Parathyroid adenoma (tissue), 2 donors: ENCODE measurements at regions not wholly inside any gene's neighbourhood (a gene's known extent, or its start where the extent isn't known, plus 50 kb on each side); places are given as distances from the start of the nearest gene placed in this dataset.

ENCODE experiments used
- H2AFZ ChIP-seq: fragments of 300-600 bp; sonication (generic); one replicate; pipeline ENCODE4 v1.7.0; 2017; ENCODE audit warnings: antibody characterized with exemption, mild to moderate bottlenecking
- H3K27ac ChIP-seq: fragments of 300-600 bp; sonication (generic); one replicate; pipeline ENCODE4 v1.7.0; 2017
- H3K27me3 ChIP-seq: fragments of 300-600 bp; sonication (generic); one replicate; pipeline ENCODE4 v1.7.0; 2017; ENCODE audit warnings: low read length; ENCODE audit not compliant: control insufficient read depth, insufficient read depth
- H3K36me3 ChIP-seq: fragments of 300-600 bp; sonication (generic); one replicate; pipeline ENCODE4 v1.7.0; 2017; ENCODE audit warnings: low read length; ENCODE audit not compliant: control insufficient read depth, insufficient read depth
- H3K4me1 ChIP-seq: fragments of 300-600 bp; sonication (generic); one replicate; pipeline ENCODE4 v1.7.0; 2017; ENCODE audit warnings: control low read depth
- H3K4me2 ChIP-seq: fragments of 300-600 bp; sonication (generic); one replicate; pipeline ENCODE4 v1.7.0; 2017; ENCODE audit warnings: low read length
- H3K4me3 ChIP-seq: fragments of 300-600 bp; sonication (generic); one replicate; pipeline ENCODE4 v1.7.0; 2017; ENCODE audit warnings: low read depth, low read length
- H3K79me2 ChIP-seq: fragments of 300-600 bp; sonication (generic); one replicate; pipeline ENCODE4 v1.7.0; 2017; ENCODE audit warnings: control low read depth
- H3K9ac ChIP-seq: fragments of 300-600 bp; sonication (generic); one replicate; pipeline ENCODE4 v1.7.0; 2017; ENCODE audit warnings: mild to moderate bottlenecking
- H3K9me3 ChIP-seq: fragments of 300-600 bp; sonication (generic); one replicate; pipeline ENCODE4 v1.7.0; 2017; ENCODE audit warnings: low read length; ENCODE audit not compliant: control insufficient read depth
- CTCF ChIP-seq: fragments of 300-600 bp; sonication (generic); IDR thresholded peaks from one replicate; pipeline ENCODE4 v1.7.0; 2017; ENCODE audit warnings: antibody characterized with exemption, mild to moderate bottlenecking
- donor health status: primary hyperparathyroidism.

GRCh38 chr3:170762064-170762463 is 107.9 kb downstream of the RPL22L1 start:
- Histone ChIP-seq H2AFZ (no peak overlapping the region), H3K9ac (no peak overlapping the region), H3K4me1 (no peaks in the 10 kb centered on the region), H3K27ac (no peak overlapping the region), H3K9me3 (no peaks in the 10 kb centered on the region), H3K36me3 (no peaks in the 10 kb centered on the region), H3K27me3 (no peaks in the 10 kb centered on the region), H3K4me2 (no peak overlapping the region), H3K79me2 (no peaks in the 10 kb centered on the region), H3K4me3 (no peak overlapping the region)
- no peak for TF ChIP-seq CTCF

- H3K4me3 ChIP-seq, result no peak overlapping the region
- H3K4me2 ChIP-seq, result no peak overlapping the region
- H3K9ac ChIP-seq, result no peak overlapping the region
- no peaks in the 10 kb centered on the region for H3K36me3 ChIP-seq
- H3K27me3 ChIP-seq, result no peaks in the 10 kb centered on the region
- H3K4me1 ChIP-seq, result no peaks in the 10 kb centered on the region
- no peak overlapping the region for H2AFZ ChIP-seq
- no peak for TF ChIP-seq CTCF
- H3K79me2 ChIP-seq, result no peaks in the 10 kb centered on the region
- H3K27ac ChIP-seq, result no peak overlapping the region
- no peaks in the 10 kb centered on the region for H3K9me3 ChIP-seq
Measured at GRCh38 chr3:170761103-170761502, 108.9 kb downstream of the RPL22L1 start.

GRCh38 chr3:170760174-170760526 is 109.8 kb downstream of the RPL22L1 start:
- Histone ChIP-seq H3K9ac (no peak overlapping the region), H3K27me3 (no peaks in the 10 kb centered on the region), H2AFZ (no peak overlapping the region), H3K4me1 (no peaks in the 10 kb centered on the region), H3K4me3 (no peak overlapping the region), H3K9me3 (no peaks in the 10 kb centered on the region), H3K36me3 (no peaks in the 10 kb centered on the region), H3K79me2 (no peaks in the 10 kb centered on the region), H3K27ac (no peak overlapping the region), H3K4me2 (no peak overlapping the region)
- no peak for TF ChIP-seq CTCF

- H3K79me2 ChIP-seq, result no peaks in the 10 kb centered on the region
- H3K9me3 ChIP-seq, result no peaks in the 10 kb centered on the region
- no peaks in the 10 kb centered on the region for H3K36me3 ChIP-seq
- TF ChIP-seq CTCF, result no peak
- no peak overlapping the region for H3K27ac ChIP-seq
- H3K9ac ChIP-seq, result no peak overlapping the region
- H3K4me2 ChIP-seq, result no peak overlapping the region
- no peaks in the 10 kb centered on the region for H3K4me1 ChIP-seq
- H3K27me3 ChIP-seq, result no peaks in the 10 kb centered on the region
- H2AFZ ChIP-seq, result no peak overlapping the region
- H3K4me3 ChIP-seq, result no peak overlapping the region
Measured at GRCh38 chr3:170759511-170760173, 110.4 kb downstream of the RPL22L1 start.

- H3K9ac ChIP-seq, result no peak overlapping the region
- H3K4me1 ChIP-seq, result no peaks in the 10 kb centered on the region
- H3K36me3 ChIP-seq, result no peaks in the 10 kb centered on the region
- no peaks in the 10 kb centered on the region for H3K9me3 ChIP-seq
- H3K27me3 ChIP-seq, result no peaks in the 10 kb centered on the region
- no peaks in the 10 kb centered on the region for H3K79me2 ChIP-seq
- no peak overlapping the region for H3K4me3 ChIP-seq
- H3K27ac ChIP-seq, result no peak overlapping the region
- TF ChIP-seq CTCF, result no peak
- H2AFZ ChIP-seq, result no peak overlapping the region
- H3K4me2 ChIP-seq, result no peak overlapping the region
Measured at GRCh38 chr3:170757038-170757437, 113.0 kb downstream of the RPL22L1 start.
